ENCODE measurements at regions not wholly inside any gene's neighbourhood (a gene's known extent, or its start where the extent isn't known, plus 50 kb on each side); places are given as distances from the start of the nearest gene placed in this dataset.

GRCh38 chr10:90614631-90615030 lies 243.2 kb downstream of the HTR7 start:
- POLR2A ChIA-PET = no interaction called here
- H3K27ac ChIP-seq (ENCODE audit: low read length) = no peak overlapping the region
- Mint-ChIP-seq H3K9me3 (peaks cover 0 to 4% (median 0%) of the 10 kb centered on the region in 3 donors), H3K4me3 (no peak overlapping the region), H3K36me3 (no peaks in the 10 kb centered on the region), H3K27ac (no peak overlapping the region), H3K4me1 (no peaks in the 10 kb centered on the region), H3K27me3 (peaks cover 0 to 12% of the 10 kb centered on the region in 2 donors)
- WGBS (ENCODE audit: insufficient coverage) = no CpG with 5 or more reads among the region's 1 CpG
- H3K27me3 ChIP-seq (replicated peaks in 1 of 2; ENCODE audit: control insufficient read depth in 2 of 2, extremely low read depth in 1 of 2, insufficient read depth in 2 of 2, low read length in 1 of 2) = no peaks in the 10 kb centered on the region
- CTCF ChIA-PET = interaction anchor here in 1 of 2 donors (0.5 kb wide), 1 partner anchor 378 kb away, joined by 3 read pairs; no protein-coding TSS in a partner anchor
- no peaks in the 10 kb centered on the region for H3K9me3 ChIP-seq
- H3K36me3 ChIP-seq (ENCODE audit: control insufficient read depth in 2 of 2, extremely low read depth in 1 of 2, insufficient read depth in 1 of 2, low read length in 1 of 2) = no peaks in the 10 kb centered on the region
- H3K4me1 ChIP-seq (ENCODE audit: control insufficient read depth in 1 of 2, extremely low read depth in 1 of 2, insufficient read depth in 2 of 2, low read length in 2 of 2) = no peaks in the 10 kb centered on the region
- ATAC-seq (replicated peaks in 1 of 4) (no peak), DNase-seq (no peak)
- H3K4me3 ChIP-seq (ENCODE audit: control insufficient read depth in 1 of 2, extremely low read depth in 1 of 2, low read length in 1 of 2) = no peak overlapping the region

GRCh38 chr10:90621577-90621976 lies 236.3 kb downstream of the HTR7 start:
- H3K27ac ChIP-seq (ENCODE audit: low read length) = no peak overlapping the region
- H3K36me3 ChIP-seq (ENCODE audit: control insufficient read depth in 2 of 2, extremely low read depth in 1 of 2, insufficient read depth in 1 of 2, low read length in 1 of 2) = no peaks in the 10 kb centered on the region
- no peaks in the 10 kb centered on the region for H3K27me3 ChIP-seq (replicated peaks in 1 of 2; ENCODE audit: control insufficient read depth in 2 of 2, extremely low read depth in 1 of 2, insufficient read depth in 2 of 2, low read length in 1 of 2)
- no peak for ATAC-seq (replicated peaks in 1 of 4)
- ChIA-PET POLR2A (no interaction called here), CTCF (no interaction called here)
- Mint-ChIP-seq H3K27ac (no peak overlapping the region), H3K9me3 (no peaks in the 10 kb centered on the region), H3K36me3 (no peaks in the 10 kb centered on the region), H3K4me3 (no peak overlapping the region), H3K27me3 (peaks cover 0 to 23% of the 10 kb centered on the region in 2 donors), H3K4me1 (no peaks in the 10 kb centered on the region)
- no peak for DNase-seq
- H3K4me1 ChIP-seq (ENCODE audit: control insufficient read depth in 1 of 2, extremely low read depth in 1 of 2, insufficient read depth in 2 of 2, low read length in 2 of 2) = no peaks in the 10 kb centered on the region
- H3K4me3 ChIP-seq (ENCODE audit: control insufficient read depth in 1 of 2, extremely low read depth in 1 of 2, low read length in 1 of 2) = no peak overlapping the region
- H3K9me3 ChIP-seq = no peaks in the 10 kb centered on the region
- WGBS (ENCODE audit: insufficient coverage) = 32% methylated on average over 2 of the region's 2 CpGs

DNA sequence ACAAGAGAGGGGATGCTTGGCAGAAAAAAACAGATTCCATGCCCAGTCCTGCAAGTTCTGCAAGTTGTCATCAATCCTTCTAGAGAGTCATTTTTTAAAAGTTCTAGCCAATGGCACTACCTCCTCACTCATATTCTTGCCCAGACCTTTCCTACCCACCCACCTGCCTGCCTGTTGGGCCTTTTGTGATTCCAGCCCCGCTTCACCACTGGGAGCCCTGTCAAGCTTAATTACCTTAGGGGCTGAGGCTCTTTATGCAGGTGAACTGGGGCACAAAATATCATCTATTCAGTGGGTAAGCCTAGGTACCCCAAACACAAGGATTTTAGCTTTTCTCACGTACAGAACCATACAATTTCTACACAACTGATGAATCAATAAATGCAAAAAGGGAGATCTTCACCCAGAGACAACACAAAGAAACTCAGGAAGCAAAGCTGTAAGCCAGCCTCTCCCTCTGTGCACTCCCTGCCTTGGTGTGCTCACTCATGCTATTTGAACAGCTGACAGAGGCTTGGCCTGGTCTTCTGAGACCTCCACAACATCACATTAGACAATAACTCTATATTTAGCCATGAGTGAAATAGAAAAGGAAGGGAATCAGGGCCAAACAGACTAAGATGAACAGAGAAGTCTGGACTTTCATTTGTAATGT lies 222.6 kb downstream of the HTR7 start:
- H3K36me3 Mint-ChIP-seq = no peaks in the 10 kb centered on the region

GRCh38 chr10:90640756-90641155 lies 217.1 kb downstream of the HTR7 start:
- H3K27ac Mint-ChIP-seq = no peak overlapping the region
- H3K4me1 Mint-ChIP-seq = no peaks in the 10 kb centered on the region
- CTCF ChIA-PET = no interaction called here
- Histone ChIP-seq H3K4me1 (ENCODE audit: control insufficient read depth in 1 of 2, extremely low read depth in 1 of 2, insufficient read depth in 2 of 2, low read length in 2 of 2) (no peaks in the 10 kb centered on the region), H3K4me3 (ENCODE audit: control insufficient read depth in 1 of 2, extremely low read depth in 1 of 2, low read length in 1 of 2) (no peak overlapping the region), H3K27ac (ENCODE audit: low read length) (no peak overlapping the region), H3K9me3 (no peaks in the 10 kb centered on the region), H3K27me3 (replicated peaks in 1 of 2; ENCODE audit: control insufficient read depth in 2 of 2, extremely low read depth in 1 of 2, insufficient read depth in 2 of 2, low read length in 1 of 2) (no peaks in the 10 kb centered on the region), H3K36me3 (ENCODE audit: control insufficient read depth in 2 of 2, extremely low read depth in 1 of 2, insufficient read depth in 1 of 2, low read length in 1 of 2) (no peaks in the 10 kb centered on the region)
- no peaks in the 10 kb centered on the region for H3K27me3 Mint-ChIP-seq
- no peak for ATAC-seq (replicated peaks in 1 of 4)
- H3K9me3 Mint-ChIP-seq = peaks cover 0 to 5% (median 4%) of the 10 kb centered on the region in 3 donors
- no peak overlapping the region for H3K4me3 Mint-ChIP-seq
- WGBS (ENCODE audit: insufficient coverage) = no CpG with 5 or more reads among the region's 2 CpGs
- POLR2A ChIA-PET = no interaction called here
- no peak for DNase-seq
- no peaks in the 10 kb centered on the region for H3K36me3 Mint-ChIP-seq

More for the DNA sequence above, 222.6 kb downstream of the HTR7 start:
- Histone ChIP-seq H3K36me3 (ENCODE audit: control insufficient read depth in 2 of 2, extremely low read depth in 1 of 2, insufficient read depth in 1 of 2, low read length in 1 of 2) (no peaks in the 10 kb centered on the region), H3K4me1 (ENCODE audit: control insufficient read depth in 1 of 2, extremely low read depth in 1 of 2, insufficient read depth in 2 of 2, low read length in 2 of 2) (no peaks in the 10 kb centered on the region), H3K27ac (ENCODE audit: low read length) (no peak overlapping the region), H3K4me3 (ENCODE audit: control insufficient read depth in 1 of 2, extremely low read depth in 1 of 2, low read length in 1 of 2) (no peak overlapping the region), H3K27me3 (replicated peaks in 1 of 2; ENCODE audit: control insufficient read depth in 2 of 2, extremely low read depth in 1 of 2, insufficient read depth in 2 of 2, low read length in 1 of 2) (no peaks in the 10 kb centered on the region), H3K9me3 (no peaks in the 10 kb centered on the region)
- 35% methylated on average over 2 of the region's 2 CpGs for WGBS (ENCODE audit: insufficient coverage)
- no peak for ATAC-seq (replicated peaks in 1 of 4)
- Mint-ChIP-seq H3K9me3 (peaks cover 0 to 5% (median 4%) of the 10 kb centered on the region in 3 donors), H3K4me3 (no peak overlapping the region), H3K27ac (no peak overlapping the region), H3K4me1 (no peaks in the 10 kb centered on the region), H3K27me3 (no peaks in the 10 kb centered on the region)
- CTCF ChIA-PET = no interaction called here
- no peak for DNase-seq
- POLR2A ChIA-PET = no interaction called here

DNA sequence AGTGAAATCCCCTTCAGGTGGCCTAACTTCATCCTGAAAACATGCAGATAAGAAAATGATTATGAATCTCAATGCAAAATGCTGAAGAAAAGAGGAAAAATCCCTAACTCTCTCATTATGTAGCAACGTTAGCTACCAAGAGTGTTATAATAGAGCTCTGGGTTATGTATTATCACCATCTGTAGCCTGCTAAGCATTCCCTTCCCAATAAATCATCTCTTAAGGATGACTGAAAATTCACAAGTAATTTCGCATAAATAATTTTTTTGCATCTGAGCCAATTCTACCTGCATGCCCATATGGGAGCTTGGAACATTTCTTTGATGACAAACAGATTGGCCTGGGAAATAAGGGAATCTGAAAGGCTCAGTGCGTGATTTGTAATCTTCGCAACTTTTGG lies 216.1 kb downstream of the HTR7 start:
- DNase-seq (no peak), ATAC-seq (replicated peaks in 1 of 4) (no peak)
- no peak overlapping the region for H3K4me3 ChIP-seq (ENCODE audit: control insufficient read depth in 1 of 2, extremely low read depth in 1 of 2, low read length in 1 of 2)
- H3K9me3 Mint-ChIP-seq = peaks cover 0 to 5% (median 4%) of the 10 kb centered on the region in 3 donors
- no peak overlapping the region for H3K4me3 Mint-ChIP-seq
- H3K36me3 Mint-ChIP-seq = no peaks in the 10 kb centered on the region
- H3K9me3 ChIP-seq = no peaks in the 10 kb centered on the region
- H3K27ac ChIP-seq (ENCODE audit: low read length) = no peak overlapping the region
- POLR2A ChIA-PET = no interaction called here
- H3K27me3 ChIP-seq (replicated peaks in 1 of 2; ENCODE audit: control insufficient read depth in 2 of 2, extremely low read depth in 1 of 2, insufficient read depth in 2 of 2, low read length in 1 of 2) = no peaks in the 10 kb centered on the region
- no peaks in the 10 kb centered on the region for H3K4me1 Mint-ChIP-seq
- no peaks in the 10 kb centered on the region for H3K27me3 Mint-ChIP-seq
- H3K36me3 ChIP-seq (ENCODE audit: control insufficient read depth in 2 of 2, extremely low read depth in 1 of 2, insufficient read depth in 1 of 2, low read length in 1 of 2) = no peaks in the 10 kb centered on the region
- CTCF ChIA-PET = no interaction called here
- no peaks in the 10 kb centered on the region for H3K4me1 ChIP-seq (ENCODE audit: control insufficient read depth in 1 of 2, extremely low read depth in 1 of 2, insufficient read depth in 2 of 2, low read length in 2 of 2)
- WGBS (ENCODE audit: insufficient coverage) = 100% methylated on average over 2 of the region's 4 CpGs
- no peak overlapping the region for H3K27ac Mint-ChIP-seq

- Mint-ChIP-seq H3K9me3 (peaks cover 0 to 5% (median 4%) of the 10 kb centered on the region in 3 donors), H3K4me3 (no peak overlapping the region), H3K36me3 (no peaks in the 10 kb centered on the region), H3K27ac (no peak overlapping the region), H3K4me1 (no peaks in the 10 kb centered on the region), H3K27me3 (no peaks in the 10 kb centered on the region)
- ChIA-PET CTCF (no interaction called here), POLR2A (no interaction called here)
- H3K9me3 ChIP-seq = no peaks in the 10 kb centered on the region
- H3K4me3 ChIP-seq (ENCODE audit: control insufficient read depth in 1 of 2, extremely low read depth in 1 of 2, low read length in 1 of 2) = no peak overlapping the region
- H3K27ac ChIP-seq (ENCODE audit: low read length) = no peak overlapping the region
- no CpG with 5 or more reads among the region's 3 CpGs for WGBS (ENCODE audit: insufficient coverage)
- H3K36me3 ChIP-seq (ENCODE audit: control insufficient read depth in 2 of 2, extremely low read depth in 1 of 2, insufficient read depth in 1 of 2, low read length in 1 of 2) = no peaks in the 10 kb centered on the region
- no peak for DNase-seq
- no peak for ATAC-seq (replicated peaks in 1 of 4)
- no peaks in the 10 kb centered on the region for H3K27me3 ChIP-seq (replicated peaks in 1 of 2; ENCODE audit: control insufficient read depth in 2 of 2, extremely low read depth in 1 of 2, insufficient read depth in 2 of 2, low read length in 1 of 2)
- no peaks in the 10 kb centered on the region for H3K4me1 ChIP-seq (ENCODE audit: control insufficient read depth in 1 of 2, extremely low read depth in 1 of 2, insufficient read depth in 2 of 2, low read length in 2 of 2)
Observed at GRCh38 chr10:90642136-90642535, 215.7 kb downstream of the HTR7 start.

- Histone ChIP-seq H3K4me1 (ENCODE audit: control insufficient read depth in 1 of 2, extremely low read depth in 1 of 2, insufficient read depth in 2 of 2, low read length in 2 of 2) (no peaks in the 10 kb centered on the region), H3K9me3 (no peaks in the 10 kb centered on the region), H3K4me3 (ENCODE audit: control insufficient read depth in 1 of 2, extremely low read depth in 1 of 2, low read length in 1 of 2) (no peak overlapping the region), H3K36me3 (ENCODE audit: control insufficient read depth in 2 of 2, extremely low read depth in 1 of 2, insufficient read depth in 1 of 2, low read length in 1 of 2) (no peaks in the 10 kb centered on the region), H3K27me3 (replicated peaks in 1 of 2; ENCODE audit: control insufficient read depth in 2 of 2, extremely low read depth in 1 of 2, insufficient read depth in 2 of 2, low read length in 1 of 2) (no peaks in the 10 kb centered on the region), H3K27ac (ENCODE audit: low read length) (no peak overlapping the region)
- CTCF ChIA-PET = no interaction called here
- Mint-ChIP-seq H3K4me1 (no peaks in the 10 kb centered on the region), H3K36me3 (no peaks in the 10 kb centered on the region), H3K4me3 (no peak overlapping the region), H3K27me3 (no peaks in the 10 kb centered on the region), H3K9me3 (peaks cover 0 to 5% (median 4%) of the 10 kb centered on the region in 3 donors), H3K27ac (no peak overlapping the region)
- POLR2A ChIA-PET = no interaction called here
- DNase-seq = no peak
- WGBS (ENCODE audit: insufficient coverage) = no CpG with 5 or more reads among the region's 4 CpGs
- ATAC-seq (replicated peaks in 1 of 4) = no peak
Observed at GRCh38 chr10:90642650-90643049, 215.2 kb downstream of the HTR7 start.

Measured in T-cell (primary cell).